Fibroblast of the conjunctiva (primary cell): ENCODE measurements at regions not wholly inside any gene's neighbourhood (a gene's known extent, or its start where the extent isn't known, plus 50 kb on each side); places are given as distances from the start of the nearest gene placed in this dataset.

Source experiments
- DNase-seq: peaks from one replicate; pipeline ENCODE4 v3.0.0-alpha.2; 2010; ENCODE audit warnings: low read depth

DNA sequence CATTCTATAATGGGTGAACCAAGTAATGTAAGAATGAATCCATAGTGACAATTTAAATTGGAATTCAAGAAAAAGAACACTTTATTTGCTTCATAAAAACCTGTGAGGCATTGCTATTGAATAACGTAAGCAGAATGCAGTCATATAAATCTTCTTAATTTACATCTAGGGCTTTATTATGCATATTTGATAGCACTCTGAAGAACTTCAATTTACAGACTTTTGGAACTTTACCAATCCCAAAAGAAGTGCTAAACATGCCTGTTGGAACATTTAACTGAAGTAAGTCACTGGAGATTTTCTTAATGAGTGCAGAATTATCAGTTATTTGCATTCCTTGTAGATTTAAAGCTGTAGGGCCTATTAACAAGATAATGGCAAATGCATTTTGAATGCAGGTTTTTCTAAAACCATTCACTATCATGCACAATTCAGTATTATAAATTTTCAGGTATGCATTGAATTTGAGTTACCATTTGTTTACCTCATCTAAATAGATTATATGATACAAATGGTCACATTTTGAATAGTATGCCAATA, 1181.2 kb downstream of the ARAP2 start:
- DNase-seq: no peak

DNA sequence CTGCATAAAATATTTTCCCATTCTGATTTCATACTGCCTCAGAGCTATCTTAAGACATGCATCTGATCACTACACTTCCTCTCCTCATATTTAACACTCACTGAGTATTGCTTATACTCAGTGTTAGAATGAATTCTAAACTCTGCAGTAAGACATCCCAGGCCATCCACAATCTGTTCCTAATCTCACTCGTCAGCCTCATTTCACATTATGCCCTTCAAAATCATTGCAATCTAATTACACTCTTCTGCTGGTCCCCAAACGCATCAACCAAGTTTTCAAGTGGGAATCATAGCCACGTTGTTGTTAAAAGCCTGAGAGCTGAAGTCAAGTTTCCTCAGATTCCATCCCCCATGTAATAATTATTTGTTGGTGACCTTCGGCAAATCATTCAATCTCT, 1177.9 kb downstream of the ARAP2 start:
- DNase-seq: no peak

DNA sequence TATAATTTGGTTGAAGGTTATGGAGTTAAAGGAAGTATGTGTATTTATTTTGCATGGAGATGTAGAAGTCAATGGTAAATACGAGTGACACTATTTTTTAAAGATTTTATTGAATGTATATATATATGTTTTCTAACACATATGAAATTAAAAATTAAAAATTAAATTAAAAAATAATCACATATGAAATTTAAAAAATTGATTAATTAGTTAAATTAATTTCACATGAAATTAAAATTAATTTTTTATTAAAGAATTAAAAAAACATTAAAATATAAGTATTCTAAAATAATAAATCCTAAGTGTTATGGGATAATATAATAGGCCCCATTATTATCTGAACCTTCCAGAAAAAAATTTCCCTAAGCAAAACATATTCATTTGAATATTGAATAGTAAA, 1163.5 kb downstream of the ARAP2 start:
- DNase-seq: no peak

DNA sequence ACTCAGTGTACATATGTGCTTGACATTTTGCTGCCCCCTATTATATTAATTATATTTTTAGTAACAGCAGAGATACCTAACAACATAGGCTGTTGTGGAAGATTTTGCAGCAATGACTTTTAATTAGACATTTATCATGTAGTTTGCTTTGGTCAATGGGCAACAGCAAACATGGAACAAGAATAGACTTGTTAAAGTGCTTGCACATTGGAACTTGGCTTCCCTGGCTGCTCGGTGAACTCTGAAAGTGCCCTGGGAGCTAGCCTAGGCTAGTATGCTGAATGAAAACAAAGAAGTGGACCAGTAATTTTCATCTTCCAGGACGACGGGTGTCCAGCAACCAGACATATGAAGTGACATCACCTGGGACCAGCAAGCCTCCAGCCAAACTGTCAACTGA, 1157.1 kb downstream of the ARAP2 start:
- no peak for DNase-seq

DNA sequence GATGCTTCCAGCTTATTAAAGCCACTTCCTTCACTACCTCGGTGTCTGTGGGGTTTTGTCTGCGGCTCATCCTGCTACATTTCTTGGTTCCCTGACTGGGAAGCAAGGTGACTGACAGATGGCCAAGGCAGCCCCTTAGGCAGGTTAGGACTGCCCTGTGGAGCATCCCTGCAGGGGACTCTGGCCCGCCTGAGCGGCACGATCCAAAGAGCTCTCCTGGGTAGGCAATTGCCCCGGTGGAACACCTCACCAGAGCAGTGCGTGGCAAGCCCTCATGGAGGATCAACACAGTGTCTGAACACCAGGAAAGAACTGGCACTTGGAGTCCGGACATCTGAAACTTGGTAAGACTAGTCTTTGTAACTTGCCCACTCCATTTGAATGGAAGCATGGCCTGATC, 1143.4 kb downstream of the ARAP2 start:
- DNase-seq: no peak

DNA sequence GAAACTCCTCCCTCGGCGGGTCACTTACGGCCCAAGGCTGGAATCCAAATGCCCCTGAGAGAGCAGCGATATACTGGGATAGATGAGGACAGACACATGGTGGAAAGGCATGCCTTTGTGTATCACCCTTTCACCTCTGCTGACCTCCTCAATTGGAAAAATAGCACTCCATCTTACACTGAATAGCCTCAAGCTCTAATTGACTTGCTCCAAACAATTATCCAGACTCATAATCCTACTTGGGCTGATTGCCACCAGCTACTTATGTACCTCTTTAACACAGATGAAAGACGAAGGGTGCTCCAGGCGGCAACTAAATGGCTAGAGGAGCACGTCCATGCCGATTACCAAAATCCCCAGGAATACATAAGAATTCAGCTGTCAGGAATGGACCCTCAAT, 1142.2 kb downstream of the ARAP2 start:
- no peak for DNase-seq

DNA sequence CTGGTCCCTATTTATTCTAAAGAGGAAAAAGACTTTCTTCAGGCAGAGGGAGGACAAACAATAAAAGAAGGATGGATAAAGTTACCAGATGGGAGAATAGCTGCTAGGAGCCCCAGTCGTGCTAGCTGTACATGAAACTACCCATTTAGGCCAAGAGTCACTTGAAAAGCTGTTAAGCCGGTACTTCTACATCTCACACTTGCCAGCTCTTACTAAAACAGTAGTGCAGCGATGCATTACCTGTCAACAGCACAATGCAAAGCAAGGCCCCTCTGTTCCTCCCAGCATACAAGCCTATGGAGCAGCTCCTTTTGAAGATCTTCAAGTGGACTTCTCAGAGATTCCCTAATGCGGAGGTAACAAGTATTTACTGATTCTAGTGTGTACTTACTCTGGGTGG, 1138.8 kb downstream of the ARAP2 start:
- no peak for DNase-seq

DNA sequence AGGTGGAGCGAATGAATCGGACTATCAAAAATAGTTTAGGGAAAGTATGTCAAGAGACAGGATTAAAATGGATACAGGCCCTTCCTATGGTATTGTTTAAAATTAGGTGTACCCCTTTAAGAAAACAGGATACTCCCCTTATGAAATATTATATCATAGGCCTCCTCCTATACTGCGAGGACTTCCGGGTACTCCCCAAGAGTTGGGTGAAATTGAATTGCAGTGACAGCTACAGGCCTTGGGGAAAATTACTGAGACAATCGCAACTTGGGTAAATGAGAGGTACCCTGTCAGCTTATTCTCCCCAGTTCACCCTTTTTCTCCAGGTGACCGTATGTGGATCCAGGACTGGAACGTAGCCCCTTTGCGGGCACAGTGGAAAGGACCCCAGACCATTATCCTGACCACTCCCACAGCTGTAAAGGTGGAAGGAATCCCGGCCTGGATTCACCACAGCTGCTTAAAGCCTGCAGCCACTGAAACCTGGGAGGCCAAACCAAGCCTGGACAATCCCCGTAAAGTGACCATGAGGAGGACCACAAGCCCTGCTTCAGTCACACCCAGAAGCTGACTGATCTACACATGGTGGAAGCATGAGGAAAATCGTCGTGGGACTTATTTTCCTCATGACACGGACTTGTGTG, 1138.1 kb downstream of the ARAP2 start:
- no peak for DNase-seq

DNA sequence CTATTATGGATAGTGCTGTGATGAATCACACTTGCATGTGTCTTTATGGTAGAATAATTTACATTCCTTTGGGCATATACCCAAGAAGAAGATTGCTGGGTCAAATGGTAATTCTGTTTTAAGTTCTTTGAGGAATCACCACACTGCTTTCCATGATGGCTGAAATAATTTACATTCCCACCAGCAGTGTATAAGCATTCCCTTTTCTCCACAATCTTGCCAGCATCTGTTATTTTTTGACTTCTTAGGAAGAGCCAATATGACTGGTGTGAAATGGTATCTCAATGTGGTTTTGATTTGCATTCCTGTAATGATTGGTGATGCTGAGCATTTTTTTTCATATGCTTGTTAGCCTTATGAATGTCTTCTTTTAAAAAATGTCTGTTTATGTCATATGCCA, 1120.2 kb downstream of the ARAP2 start:
- no peak for DNase-seq

DNA sequence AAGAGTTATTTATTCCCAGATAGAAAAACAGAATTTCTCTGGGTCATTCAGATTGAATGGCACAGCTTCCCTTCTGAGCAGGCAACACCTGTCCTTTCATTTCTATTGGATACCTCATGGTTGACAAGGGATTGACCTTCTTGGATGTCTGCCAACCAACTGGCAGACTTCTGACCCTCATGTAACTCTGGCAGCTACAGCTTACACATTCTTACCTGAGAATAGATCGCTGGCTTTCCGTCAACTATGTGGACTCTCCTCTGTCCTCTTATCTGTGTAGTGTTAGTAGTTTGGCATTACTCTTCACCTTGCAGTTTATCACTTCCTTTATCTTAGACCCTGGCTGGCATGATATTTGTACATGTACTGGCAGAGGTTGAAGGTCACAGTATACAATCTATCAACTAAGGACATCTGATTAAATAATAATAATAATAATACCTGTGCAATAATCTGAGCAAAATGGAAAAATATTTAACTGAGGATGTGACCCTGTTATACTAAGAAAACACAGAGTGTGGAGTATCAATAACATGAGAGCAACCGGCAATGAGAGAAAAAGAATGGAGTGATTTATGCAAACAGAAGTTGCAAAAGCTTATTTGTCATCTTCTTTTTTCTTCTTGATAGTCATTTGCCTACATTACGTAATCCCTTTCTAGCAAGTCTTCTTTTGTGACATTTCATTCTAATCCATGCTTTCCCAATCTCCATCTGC, 1118.2 kb downstream of the ARAP2 start:
- DNase-seq: no peak

DNA sequence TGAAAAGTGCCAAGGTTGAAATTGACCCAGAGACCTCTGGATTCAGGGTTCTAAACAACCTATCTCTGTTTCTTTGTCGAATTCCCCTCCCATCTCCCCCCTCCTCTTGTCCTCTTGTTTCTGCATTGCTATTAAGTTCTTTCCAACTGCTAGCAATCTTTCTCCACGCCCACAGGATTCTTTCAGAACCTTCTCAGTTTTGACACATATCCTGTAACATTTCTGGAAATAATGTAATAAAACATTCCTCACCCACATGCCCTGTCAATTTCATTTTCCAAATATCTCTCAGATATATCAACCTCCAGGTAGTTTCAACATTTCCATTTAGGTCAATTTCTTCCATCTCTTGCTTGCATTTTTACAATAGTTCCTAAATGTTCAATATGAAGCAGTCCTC, 1105.9 kb downstream of the ARAP2 start:
- no peak for DNase-seq

DNA sequence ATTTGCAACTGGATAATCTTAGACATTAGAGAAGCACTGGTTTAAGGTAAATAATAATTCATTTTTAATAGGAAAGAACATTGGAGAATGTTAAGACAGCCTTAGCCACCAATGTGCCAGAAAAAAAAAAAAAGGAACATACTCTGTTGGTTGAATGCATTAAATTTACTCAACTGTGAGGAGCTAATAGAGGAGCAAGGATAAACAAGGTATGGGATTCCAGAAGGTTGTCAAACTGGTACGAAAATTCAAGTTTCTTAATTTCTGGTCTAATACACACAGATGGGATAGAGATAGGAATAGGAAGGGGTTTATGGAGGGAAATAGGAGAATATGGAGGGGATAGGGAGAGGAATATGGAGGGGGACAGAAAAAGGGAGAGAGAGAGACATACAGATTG, 1096.6 kb downstream of the ARAP2 start:
- no peak for DNase-seq

DNA sequence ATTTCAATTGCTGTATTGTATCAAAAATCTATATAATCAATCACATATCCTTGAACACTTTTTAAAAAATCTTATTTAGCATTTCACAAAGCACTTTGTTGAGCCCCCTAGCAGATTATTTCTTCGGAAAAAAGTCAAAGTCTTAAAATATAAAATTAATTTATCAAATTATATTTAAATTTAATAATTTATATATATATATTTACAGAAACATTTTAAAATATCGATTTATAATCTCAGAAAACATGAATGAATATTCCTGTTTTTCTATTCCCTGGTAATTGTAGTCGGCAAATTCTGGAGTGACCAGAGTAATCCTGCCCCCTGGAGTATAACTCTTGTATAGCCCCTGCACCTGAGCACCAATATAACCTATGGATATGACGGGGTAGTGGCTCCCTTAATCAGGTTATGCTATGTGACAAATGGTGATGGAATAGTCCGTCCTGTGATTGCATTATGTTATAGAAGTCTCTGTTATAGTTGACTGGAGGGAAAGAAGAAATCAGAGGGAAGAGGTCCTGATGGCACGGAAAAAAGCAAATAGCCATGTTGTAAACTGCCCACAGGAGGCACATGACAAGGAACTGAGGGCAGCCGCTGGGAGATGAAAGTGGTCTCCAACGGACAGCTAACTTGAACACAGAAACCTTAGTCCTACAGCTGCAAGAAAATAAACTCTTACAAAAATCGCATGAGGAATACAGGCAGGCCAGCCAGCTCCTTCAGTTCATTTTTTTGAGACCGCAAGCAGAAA, 1092.3 kb downstream of the ARAP2 start:
- no peak for DNase-seq

DNA sequence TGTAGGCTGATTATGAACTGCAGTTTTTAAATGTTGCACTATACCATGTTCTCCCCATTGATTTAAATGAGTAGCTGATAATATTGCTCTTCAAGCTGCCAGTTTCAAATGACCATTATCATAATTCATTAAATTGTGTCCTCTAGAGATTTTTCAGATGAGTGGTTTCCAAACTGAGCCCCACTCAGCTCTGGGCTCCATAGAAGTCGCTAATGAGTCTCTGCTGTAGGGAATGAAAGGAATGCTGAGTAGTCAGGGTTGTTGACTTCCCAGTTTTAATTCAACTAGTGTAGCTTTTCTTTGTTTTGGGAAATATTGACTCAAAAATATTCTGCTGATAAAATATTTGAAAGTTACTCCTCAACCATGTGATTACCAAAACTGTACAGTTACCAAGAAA, 1081.1 kb downstream of the ARAP2 start:
- DNase-seq: no peak

DNA sequence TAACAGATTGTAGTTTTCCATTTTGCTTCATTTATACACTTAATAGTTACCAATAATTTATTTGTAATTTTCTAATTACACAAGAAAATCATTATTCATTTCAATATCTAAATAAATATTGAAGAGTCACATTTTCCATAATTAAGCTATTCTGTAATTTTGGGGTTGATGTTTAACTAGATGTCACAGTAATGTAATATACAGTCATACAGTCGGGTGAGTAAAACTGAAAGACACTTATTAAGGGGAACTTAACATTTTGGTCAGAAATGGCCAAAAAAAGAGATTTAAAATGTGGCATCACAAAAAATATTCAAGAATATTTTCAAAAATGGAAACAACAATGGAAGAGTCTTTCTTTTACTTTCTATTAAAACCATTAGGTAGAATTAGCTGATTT, 1080.3 kb downstream of the ARAP2 start:
- no peak for DNase-seq

DNA sequence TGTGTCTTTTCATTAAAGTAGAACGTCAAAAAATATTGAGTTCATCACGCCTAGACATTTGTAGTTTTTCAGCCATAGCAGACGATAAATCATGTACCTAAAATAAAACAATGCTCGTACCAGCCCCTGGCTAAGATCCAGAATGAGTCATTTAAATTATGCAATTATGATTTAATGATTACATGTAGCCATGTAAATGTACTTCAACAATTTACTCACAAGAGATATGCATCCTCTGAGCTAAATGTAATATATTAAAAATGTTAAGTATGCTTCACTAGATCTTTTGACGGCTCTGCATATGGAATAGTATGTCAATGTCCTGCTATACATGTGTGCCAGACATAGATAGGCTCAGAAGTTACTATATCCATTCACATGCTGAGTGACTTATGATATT, 1077.8 kb downstream of the ARAP2 start:
- no peak for DNase-seq

DNA sequence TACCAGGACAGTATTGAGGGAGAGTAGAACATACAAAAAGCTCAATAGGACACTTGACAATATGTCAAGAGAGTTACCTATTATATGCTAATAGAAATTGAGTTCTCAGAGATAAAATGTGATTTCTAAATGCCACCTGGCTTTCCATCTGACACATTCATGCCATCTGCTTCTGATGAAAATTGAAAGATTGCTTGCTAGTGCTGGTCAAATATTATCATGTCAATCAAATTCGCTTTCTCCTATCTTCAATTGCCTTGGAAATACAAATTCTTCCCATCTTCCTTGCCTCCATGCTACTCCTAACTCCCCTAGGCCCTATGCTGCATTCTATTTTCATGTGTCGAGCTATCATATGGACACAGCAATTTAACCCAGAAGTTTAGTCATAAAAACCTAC, 1076.9 kb downstream of the ARAP2 start:
- DNase-seq: no peak

DNA sequence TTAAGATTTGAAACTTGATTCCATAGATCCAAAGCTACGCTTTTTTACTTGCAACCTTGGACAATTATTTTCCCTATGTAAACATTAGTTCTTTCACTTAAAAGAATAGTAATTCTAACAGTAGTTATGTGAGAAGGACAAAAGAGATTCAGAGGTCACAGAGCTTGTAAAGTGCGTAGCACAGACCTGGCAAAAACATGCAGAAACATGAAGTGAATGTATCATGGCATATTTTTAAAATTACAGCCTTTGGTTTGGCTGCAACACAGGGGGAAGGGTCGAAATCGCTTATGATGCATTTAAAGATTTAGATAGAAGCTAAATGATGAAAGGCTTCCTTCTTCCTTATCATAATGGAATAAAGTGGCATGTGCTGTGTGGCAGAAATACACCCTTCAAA, 1068.8 kb downstream of the ARAP2 start:
- no peak for DNase-seq

DNA sequence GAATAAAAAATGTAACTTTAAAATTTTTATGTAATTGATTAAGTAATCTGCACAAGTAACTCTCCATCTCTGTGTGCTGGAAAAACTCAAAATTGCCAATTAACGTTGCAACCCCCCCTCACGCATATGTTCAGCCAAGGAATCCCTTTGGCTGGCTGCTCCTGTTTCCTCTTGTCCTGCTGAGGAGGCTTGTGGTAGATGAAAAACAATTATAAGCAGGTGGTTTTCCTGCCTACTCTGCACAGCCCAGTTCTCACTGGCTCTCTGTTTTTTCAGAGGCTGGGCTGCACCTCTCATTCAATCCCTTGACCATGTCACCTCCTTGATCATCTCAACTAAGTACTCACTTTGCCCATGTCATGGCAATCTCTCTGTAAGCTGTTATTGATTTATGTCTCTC, 1068.4 kb downstream of the ARAP2 start:
- no peak for DNase-seq

DNA sequence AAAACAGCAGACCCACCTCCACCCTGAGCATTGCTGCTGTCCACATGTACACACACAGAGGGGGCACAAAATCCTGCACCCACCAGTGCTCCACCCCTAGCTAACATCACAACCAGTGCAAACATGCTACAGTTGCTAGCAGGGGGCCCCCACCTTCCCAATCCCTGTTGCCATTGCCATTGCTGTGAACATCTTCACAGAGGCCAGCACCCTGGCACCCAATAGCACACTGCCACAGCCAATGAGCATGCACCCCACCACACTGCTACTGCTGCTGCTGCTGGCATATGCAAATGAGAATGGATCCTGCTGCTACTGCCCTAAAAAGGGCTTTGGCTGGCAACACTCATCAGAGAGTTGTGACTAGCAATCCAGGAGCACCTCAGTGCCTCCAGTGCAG, 1061.9 kb downstream of the ARAP2 start:
- DNase-seq: no peak

DNA sequence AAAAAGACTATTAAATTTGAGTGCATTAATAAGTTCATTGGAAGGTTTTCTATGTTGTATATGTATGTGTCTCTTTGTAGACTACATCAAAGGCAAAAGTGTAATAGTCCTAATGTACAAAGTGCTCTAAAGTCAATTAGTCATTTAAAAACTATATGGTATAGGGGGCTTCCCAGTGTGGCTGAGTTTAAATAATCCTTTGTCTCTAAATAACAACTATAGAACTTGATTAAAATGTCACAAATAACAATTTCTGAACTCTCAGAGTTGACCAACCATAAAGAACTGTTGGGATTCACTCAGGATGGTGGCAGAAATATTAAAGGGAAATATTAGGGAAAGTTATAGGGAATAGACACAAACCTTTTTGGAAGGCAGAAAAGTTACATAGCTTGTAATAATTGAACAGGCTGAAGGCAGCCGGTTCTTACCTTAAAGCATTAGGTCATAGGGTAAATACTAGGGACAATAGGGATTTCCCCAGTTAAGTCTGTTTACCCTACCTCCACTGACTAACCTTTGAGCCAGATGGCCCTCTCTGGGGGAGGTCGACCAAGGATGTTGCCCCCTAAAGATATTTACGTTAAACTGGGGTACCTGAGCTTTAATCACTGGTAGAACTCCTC, 1054.2 kb downstream of the ARAP2 start:
- no peak for DNase-seq

DNA sequence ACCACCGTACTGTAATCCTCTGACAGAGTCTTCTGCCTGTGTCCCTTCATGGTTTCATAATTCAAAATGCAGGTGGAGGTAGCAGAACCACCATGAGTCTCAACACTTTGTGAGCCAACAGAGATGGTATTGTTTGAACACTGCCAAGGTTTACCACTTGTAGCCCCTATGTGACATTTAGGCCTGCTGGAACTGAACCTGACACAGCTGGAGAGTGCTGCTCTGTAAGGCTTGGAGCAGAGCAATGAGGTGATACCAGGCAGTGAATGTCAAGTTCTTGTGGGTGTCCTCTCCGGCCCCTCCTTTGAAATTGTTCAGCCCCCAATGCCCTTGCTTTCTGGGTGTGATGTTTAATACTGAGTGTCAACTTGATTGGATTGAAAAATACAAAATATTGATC, 1042.9 kb downstream of the ARAP2 start:
- DNase-seq: no peak

DNA sequence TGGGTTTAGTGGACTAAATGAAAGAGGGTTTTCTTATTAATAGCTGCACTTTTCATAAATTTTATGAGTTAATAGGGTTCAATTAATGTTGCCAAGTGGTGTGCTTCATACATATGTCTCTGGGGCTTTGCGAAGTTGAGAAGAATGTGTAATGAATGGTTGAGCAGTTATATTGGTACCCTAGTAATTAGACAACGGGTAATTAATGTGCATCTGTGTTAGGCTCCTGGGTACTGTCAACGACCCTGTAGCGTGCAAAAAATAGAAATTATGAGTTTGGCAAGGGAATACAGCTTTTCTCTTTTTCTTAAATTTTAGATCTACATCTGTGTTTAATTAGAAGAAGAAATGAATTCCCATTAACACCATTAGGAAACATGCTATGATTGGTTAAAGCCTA, 1027.7 kb downstream of the ARAP2 start:
- no peak for DNase-seq
